ENCODE measurements at regions not wholly inside any gene's neighbourhood (a gene's known extent, or its start where the extent isn't known, plus 50 kb on each side); places are given as distances from the start of the nearest gene placed in this dataset.

DNA sequence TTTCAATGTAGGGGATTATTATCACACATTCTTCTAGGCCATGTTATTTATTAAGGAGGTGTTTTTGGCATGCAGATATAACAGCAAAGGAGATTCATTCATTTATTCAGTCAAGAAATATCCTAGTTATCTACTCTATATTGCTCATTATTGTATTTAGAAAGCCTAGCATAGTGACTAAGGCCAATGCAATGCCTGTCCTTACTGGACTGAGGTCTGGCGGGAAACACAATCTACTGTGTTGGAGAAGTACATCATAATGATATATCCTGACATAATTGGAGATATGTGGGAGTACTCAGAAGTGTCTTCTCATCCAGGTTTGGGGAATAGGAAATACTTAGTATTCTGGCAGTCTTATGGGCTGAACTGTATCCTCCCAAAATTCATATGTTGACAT, 421.5 kb upstream of the USP24 start:
- DNase-seq, result no peak

DNA sequence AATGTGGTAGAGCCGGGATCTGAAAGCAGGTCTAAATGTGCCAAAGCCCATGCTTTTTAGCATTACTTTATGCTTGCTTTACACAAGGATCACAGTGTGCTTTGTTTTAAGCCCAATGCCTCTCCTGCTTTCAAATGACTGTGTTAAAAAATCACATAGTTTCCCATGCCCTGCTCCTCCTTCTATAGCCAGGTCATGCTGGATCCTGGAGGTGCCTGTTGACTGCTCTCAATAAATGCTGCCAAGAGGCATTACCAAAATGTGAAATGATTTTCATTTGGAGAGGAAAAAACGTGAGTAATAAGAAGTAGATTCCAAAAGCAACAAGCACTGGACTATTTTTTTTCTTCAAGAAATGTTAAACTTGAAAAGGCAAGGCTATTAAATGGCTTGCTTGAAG, 420.7 kb upstream of the USP24 start:
- no peak for DNase-seq

DNA sequence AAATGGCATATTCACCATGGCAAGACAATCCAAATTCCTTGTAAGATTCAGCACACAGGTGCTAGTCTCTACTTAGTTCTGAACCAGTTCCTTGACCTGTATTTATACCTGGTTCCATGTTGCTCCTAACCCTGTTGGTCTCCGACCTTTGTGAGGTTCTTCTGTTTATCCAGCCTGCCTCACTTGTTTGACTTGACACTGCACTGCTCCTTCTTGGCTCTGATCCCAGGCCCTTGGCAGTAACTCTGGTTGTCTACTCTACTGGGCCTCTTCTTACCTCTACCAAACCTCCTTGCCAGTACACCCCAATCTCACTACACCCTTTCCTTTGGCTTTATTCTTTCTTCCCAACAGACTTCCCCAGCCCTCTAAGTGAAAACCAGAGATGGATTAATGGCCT, 419.4 kb upstream of the USP24 start:
- no peak for DNase-seq

DNA sequence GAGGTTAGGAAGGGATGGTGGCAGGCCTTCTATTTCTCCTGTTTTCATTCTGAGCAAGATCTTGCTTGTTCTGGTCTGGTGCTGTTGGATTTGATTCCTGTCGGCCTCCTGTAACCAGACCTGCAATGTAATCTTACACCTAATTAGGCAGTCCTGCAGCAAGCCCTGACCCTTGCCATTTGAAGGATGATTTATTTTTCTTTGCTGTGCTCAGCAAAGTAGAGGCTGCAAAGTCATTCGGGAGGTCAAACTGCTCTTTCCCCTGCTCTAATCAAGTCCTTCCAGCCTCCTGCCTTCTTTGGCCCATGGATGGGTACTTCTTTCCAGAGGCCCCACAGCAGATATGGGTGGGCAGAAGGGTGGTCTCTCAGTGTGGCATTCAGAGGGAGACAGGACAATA, 417.7 kb upstream of the USP24 start:
- no peak for DNase-seq

DNA sequence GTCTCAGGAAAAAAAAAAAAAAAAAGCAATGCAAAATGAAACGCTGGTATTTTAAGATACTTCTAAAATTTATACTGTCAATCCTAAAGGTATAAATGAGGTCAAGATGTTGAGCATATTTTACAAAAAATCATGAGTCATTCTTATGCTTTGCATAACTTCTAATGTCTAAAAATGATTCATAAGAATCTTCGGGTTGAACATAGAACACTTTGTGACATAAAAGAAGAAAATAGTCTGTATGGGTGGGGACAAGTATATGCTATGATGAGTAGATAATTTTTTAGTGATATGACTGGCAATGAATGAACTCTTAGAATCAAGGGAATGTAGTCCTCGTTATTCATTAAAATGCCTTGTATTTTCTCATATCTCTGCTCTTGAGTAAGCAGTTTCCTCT, 416.9 kb upstream of the USP24 start:
- DNase-seq, result peak; percentile 19 to 71 (median 60)

DNA sequence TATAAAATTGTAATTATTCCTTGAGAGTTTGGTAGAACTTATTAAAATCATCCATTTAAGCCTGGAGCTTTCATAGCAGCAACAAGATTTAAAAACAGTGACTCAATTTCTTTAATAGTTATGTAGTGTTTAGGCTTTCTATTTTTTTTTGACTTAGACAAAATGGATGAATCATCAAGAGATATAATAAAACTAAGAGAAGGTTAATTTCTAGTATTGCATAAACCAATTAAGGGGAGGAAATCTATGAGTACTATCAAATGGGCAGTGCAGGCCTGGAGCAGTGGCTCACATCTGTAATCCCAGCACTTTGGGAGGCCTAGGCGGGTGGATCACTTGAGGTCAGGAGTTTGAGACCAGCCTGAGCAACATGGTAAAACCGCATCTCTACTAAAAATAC, 416.3 kb upstream of the USP24 start:
- DNase-seq, result peak in 1 of 3 donors; percentile 7

DNA sequence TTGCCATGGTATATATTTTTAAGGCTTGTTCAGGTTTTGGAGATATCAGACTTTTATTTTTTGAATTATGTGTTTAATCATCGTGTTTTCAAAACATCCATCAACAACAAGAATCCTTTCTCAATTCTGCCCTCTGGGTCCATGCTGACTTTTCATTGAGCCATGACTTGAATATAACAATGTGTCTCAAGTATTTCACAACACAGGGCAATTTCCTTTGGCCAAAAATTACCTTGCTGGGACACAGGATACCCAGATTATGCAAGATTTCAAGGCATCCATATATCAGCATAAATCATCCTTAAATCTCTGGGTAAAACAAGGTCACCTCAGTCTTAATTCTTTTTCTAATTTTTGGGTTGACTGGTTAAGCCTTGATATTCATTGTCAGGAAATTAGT, 411.2 kb upstream of the USP24 start:
- DNase-seq, result no peak

DNA sequence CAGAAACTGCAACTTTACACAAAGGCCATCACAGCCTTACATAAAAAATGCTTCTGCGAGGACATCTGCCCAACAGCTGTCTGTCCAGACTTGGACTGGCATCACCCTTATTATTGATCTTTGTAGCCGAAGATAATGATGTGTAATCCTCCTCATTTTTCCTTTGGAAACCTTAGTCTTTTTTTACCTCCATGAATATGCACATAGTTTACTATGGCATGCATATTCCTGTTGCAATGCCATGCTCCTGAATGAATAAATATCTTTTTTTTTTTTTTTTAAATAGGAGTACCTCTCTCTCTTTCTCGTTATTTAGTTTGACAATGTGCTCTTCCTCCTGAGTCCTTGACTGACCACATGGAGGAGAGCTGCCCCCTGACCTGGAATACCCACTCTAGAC, 409.6 kb upstream of the USP24 start:
- no peak for DNase-seq

DNA sequence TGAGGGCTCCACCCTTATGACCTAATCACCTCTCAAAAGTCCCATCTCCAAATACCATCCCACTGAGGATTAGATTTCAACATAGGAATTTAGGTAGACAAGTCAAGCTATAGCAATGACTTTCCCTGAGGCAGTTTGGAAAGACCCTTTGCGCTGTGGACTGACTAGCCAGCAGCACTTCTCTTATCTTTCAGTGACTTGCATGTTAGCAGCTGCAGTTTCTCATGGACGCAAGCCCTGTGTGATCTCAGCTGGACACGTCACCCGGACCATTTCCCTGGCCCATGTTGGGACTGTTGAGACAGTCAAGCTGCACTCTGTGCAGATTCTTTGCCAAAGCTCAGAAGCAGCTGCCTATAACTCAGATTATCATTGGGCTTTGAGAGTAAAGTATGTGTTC, 408.1 kb upstream of the USP24 start:
- no peak for DNase-seq

DNA sequence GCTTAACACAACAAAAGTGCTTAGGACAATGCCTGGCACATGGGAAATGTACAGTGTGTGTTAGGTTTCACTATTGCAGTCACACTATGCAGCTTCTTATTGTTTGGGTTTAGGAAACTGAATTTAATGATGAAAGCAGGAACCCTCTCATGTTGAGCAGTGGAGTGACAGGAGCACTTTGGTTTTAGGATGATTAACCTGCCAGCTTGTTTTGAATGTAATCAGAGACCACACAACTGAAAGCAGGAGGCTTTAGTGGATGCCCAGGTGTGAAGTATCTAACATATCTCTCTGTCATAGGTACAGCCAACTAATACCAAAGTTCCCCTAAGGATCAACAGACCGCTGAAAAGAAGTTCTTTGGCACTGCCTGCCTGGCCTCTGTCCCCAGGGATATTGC, 406.9 kb upstream of the USP24 start:
- DNase-seq, result no peak

DNA sequence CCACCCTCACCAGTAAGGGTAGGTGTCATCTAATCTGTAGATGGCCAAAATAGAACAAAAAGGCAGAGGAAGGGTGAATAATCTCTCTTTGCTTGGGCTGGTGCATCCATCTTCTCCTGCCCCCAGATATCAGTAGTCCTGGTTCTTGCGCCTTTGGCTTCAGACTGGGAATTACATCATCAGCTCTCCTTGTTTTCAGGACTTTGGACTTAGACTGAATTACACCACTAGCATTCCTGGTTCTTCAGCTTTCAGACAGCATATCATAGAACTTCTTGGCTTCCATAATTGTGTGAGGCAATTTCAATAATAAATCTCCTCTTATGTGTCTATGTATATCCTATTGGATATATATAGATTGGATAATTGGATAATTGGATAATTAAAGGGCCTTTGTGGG, 403.0 kb upstream of the USP24 start:
- no peak for DNase-seq

DNA sequence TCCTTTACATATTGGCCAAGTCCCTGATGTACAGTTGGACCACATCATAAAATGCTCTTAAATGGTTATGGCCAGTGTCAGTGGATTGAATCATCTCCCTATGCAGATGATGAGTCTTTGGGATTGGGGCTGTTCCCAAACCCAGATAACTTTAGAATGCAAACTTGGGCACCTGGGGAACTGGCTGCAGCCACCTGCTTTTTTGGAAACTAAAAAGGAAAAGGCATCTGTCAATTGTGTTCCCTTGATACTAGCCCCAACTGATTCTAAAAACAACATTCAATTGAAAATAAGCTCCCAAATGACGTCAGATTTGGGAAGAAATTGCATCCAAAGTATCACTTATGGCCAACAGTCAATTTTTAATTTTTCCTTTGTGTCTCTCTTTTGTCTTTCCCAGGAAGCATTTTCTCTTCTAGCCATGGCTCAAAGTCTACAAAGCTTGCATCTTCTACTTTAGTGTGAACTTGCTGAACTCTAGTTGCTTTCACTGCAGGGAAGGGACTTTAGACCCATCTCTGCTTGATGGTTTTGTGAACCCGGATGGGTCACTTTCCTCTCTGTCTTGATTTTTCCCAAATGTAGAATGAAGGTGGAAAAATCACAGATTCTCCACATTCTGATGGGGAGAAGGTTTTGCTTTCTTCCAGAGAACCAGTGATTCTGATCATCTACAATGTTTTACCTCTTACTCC, 402.3 kb upstream of the USP24 start:
- DNase-seq, result no peak

DNA sequence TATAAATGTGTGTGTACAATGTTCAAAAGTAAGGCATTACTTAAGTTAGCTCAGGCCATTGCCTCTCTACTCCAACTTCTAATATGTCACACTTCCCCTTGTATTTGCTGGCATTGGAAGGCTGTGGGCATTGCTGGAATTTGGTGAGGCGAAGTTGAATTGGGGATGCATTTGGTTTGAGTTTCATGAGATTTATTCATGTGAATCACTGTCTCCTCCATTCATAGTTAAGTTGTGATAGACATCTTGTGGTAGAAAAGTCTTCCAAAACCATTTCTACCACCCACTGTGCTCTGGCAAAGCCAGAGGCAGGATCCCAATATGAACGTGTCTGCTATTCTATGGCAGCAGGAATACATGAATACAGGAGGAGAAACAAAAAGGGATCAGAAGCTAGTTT, 397.8 kb upstream of the USP24 start:
- no peak for DNase-seq

DNA sequence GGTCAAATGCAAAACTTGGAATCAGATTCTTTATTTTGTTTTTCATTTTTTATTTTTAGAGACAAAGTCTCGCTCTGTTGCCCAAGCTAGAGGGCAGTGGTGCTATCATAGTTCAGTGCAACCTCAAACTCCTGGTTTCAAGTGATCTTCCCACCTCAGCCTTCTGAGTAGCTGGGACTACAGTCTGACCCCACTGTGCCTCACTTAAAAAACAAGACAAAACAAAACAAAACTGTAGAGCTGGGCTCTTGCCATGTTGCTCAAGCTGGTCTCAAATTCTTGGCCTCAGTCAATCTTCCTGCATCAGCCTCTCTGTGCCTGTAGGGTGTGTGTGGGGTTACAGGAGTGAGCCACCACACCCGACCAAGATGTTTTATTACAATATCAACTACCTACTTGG, 396.0 kb upstream of the USP24 start:
- DNase-seq, result no peak

DNA sequence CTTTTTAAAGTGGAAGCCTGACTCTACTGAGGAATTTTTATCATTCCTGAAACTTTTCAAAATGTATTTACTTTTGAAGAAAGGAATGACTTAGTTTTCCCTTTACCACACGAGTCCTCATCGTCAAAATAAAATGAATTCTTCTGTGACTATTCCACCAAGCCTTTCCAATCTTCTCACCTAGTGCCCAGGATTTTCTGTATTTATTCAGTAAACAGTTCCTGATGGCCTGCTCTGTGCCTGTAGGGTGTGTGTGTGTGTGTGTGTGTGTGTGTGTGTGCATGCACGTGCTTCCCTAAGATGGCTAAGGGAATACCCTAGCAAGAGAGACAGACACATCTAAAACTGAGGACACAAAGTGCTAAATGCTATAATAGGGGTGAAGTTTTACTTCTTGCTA, 395.0 kb upstream of the USP24 start:
- no peak for DNase-seq

DNA sequence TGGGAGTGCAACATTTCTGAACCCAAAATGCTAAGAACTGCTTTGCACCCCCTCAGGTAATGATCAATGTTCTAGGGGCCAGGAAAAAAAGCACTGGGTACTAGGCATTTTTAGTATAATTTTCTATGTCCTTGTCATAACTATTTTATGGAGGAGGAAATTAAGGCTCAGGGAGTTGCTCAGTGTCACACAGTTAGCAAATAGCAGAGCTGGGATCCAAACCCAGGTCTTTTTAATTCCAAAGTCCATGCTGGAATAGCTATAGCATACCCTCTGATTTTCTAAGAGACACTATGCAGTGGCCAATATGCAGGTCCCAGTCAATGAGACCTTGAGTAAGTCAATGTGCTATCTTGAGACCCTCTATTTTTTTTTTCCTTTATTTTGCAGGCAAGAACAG, 394.5 kb upstream of the USP24 start:
- no peak for DNase-seq

DNA sequence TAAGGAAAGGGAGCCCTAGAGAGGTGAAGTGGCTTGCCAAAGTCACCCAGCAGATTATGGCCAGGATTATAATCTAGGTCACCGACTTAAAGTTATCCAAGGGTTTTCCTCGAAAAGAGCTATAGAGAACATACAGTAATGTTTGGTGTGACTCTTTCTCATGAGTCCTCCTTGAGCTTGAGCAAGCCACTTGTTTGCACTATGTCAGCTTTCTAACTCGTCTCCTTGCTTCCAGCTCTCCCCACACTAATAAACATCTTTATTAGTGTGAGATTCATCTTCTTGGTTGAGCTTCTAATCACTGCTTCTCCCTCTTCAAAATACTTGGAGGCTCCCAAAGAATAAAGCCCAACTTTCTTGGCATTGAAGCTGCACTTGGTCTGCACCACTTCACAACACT, 390.0 kb upstream of the USP24 start:
- no peak for DNase-seq

DNA sequence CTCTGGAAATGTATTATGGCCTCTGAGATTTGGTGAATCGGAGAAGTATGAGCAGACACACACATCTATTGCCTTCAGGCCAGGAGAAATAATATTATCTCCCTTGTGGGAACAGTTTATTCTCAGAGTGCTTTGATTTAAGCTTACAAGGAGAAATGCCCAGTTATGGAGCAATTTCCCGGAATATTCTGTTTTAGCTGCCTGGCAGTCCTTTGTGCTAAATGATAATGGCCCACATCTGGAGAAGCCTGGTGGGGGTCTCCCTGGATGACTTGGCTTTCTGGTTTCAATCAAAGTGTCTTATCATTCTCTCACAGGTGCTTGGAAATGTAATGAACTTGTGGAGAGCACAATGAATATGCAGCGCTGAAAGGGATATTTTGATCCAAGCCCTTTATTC, 389.6 kb upstream of the USP24 start:
- DNase-seq, result no peak

DNA sequence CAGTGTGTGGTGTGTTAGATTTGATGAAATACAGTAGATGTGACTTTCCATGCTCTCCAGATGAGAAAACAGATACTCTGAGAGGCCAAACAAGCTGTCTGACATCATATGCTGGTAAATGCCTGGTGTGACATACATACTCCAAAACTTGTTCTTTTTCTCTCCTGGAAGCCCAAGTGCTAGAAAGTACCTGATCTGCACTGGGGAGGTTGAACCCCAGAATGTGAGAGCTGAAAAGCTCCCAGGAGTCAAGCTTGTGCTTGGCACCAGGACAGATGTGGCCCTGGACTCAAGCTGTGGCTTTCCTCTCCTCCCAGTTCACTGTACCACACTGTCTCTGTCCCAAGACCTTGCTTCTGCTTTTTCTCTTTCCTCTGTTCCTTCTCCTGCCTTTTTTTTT, 389.0 kb upstream of the USP24 start:
- no peak for DNase-seq

DNA sequence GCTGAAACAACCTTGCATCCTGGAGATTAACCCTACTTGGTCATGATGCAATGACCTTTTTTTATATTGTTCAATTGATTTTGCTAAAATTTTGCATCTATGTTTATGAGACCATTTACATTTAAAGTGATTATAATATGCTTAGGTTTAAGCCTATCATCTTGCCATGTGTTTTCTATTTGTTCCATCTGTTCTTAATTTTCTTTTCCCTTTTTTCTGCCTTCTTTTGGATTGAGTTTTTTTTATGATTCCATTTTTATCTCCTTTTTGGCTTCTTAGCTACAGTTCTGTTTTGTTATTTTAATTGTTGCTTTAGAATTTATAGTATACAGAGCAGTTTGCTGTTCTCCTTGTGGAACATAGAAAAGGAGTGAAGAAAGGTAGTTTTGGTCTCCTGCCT, 385.1 kb upstream of the USP24 start:
- DNase-seq, result no peak

DNA sequence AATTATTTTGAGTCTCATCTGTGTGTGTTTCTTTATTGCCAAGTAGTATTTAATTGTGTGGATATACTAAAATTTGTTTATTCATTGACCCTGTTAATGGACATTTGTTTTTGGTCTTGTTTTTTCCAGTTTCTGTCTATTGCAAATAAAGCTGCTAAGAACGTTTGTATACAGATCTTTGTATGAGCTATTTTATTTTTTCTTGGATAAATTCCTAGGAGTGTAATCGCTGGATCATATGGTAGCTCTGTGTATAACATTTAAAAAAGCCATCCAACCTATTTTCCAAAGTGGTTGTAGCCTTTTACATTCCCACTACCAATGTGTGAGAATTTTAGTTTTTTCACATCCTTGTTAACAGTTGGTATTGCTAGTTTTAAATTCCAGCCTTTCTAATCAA, 382.7 kb upstream of the USP24 start:
- no peak for DNase-seq

DNA sequence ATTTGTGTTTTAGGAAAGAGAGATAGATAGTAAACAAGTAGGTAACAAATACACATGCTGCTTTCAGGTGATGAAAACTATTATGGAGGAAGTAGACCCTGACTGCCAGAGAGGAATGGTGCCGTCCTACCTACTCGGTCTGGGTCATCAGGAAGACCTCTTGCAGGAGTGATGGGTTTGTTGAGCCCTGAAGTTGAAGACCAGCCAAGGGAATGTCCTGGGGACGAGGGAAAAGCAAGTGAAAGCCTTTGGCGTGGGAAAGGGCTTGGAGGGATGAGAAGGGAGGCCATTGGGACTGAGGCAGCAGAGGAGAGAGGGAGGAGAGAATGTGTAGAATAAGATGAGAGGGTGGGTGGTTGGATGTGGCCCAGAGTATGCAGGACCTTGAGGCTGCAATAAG, 379.5 kb upstream of the USP24 start:
- DNase-seq, result no peak

DNA sequence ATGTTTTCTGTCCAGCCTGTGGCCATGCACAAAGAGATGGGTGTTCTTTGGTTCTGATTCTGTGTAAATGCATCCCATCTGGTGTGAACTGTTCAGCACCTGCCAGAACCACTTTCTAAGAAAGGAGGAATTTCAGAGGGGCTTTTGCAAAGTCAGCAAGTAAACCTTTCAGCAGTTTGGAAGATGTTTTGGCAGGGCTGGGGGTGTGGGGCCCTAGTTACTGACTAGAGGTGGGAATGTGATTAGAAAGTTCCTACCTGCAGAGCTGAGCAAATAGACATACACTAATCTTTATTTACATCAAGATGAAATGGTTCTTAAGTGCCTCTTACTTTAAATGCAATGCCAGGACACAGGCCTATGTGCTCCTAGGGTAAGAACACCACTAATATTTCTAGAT, 378.1 kb upstream of the USP24 start:
- DNase-seq, result no peak

DNA sequence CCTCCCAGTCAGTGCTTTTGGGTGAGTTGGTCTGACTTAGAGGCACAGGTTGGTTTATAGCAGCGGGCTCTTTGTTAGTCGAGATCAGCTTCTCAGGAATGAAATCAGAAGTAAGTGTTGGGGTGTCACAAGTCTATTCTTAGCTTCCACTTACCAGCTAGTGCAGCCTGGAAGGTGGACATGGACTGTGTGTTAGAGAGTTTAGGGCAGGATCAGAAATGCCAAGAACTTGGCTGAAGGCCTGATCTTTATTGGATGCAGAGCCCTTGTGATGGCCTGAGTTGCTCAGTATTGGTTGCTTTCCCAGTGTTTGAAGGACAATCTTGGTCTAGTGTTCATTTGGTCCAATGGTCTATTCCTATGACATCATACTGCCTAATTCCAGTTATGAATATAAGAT, 377.0 kb upstream of the USP24 start:
- no peak for DNase-seq

DNA sequence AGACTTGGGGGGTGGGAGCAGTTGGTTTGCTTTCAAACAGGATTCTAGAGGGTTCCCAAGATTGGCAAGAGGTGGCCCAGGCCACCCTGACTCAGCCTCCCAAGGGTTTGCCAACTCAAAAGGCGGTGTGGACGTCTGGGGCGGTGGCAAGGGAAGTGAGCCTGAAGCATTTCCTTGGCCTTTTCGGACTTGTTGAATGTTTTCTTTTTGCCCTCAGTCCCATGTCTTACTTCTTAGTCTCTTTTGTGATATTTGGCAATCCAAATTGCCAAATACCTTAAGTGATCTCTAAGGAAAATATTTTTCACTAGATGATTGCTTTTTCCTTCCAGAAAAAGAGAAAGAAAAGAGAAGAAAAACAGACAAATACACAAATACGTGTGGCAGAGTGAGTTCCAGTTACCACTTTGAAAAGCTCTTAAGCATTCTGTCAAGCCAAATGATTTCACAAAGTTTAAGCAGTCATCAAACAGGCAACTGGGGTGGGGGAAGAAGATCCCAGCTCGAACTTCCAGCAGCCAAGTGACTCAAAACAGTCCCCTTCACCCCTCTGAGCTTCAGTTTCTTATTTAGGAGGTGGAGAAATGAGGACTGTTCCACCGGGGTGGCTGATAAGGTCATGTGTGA, 374.6 kb upstream of the USP24 start:
- no peak for DNase-seq
